ENCODE measurements at regions not wholly inside any gene's neighbourhood (a gene's known extent, or its start where the extent isn't known, plus 50 kb on each side); places are given as distances from the start of the nearest gene placed in this dataset.

GRCh38 chr4:137238456-137239162, 293.7 kb downstream of the PCDH18 start:
- ATAC-seq = no peak
- intact Hi-C loops (cut with DNase I) = no loop called here
- no peak for DNase-seq (ENCODE audit: low spot score)

GRCh38 chr4:137226900-137227299, 305.4 kb downstream of the PCDH18 start:
- intact Hi-C loops (cut with DNase I) = no loop called here
- ATAC-seq = no peak
- DNase-seq (ENCODE audit: low spot score) = no peak

- DNase-seq (ENCODE audit: low spot score) (no peak), ATAC-seq (no peak)
- intact Hi-C loops (cut with DNase I) = no loop called here
Observed at GRCh38 chr4:137226221-137226620, 306.1 kb downstream of the PCDH18 start.

GRCh38 chr4:137213372-137214173, 318.7 kb downstream of the PCDH18 start:
- no peak for ATAC-seq
- intact Hi-C loops (cut with DNase I) = no loop called here
- no peak for DNase-seq (ENCODE audit: low spot score)

- intact Hi-C loops (cut with DNase I) = no loop called here
- DNase-seq (ENCODE audit: low spot score) = no peak
- peak; percentile 39 for ATAC-seq
Observed at GRCh38 chr4:137212601-137213000, 319.7 kb downstream of the PCDH18 start.

GRCh38 chr4:137209240-137209639, 323.1 kb downstream of the PCDH18 start:
- ATAC-seq (no peak), DNase-seq (ENCODE audit: low spot score) (no peak)
- intact Hi-C loops (cut with DNase I) = no loop called here

- intact Hi-C loops (cut with DNase I) = no loop called here
- DNase-seq (ENCODE audit: low spot score) (no peak), ATAC-seq (no peak)
Observed at GRCh38 chr4:137206781-137207180, 325.5 kb downstream of the PCDH18 start.

- ATAC-seq = peak; percentile 65
- no peak for DNase-seq (ENCODE audit: low spot score)
- intact Hi-C loops (cut with DNase I) = no loop called here
Observed at GRCh38 chr4:137203601-137204000, 328.7 kb downstream of the PCDH18 start.

GRCh38 chr4:137200322-137200721, 332.0 kb downstream of the PCDH18 start:
- DNase-seq (ENCODE audit: low spot score) = no peak
- intact Hi-C loops (cut with DNase I) = no loop called here
- no peak for ATAC-seq

GRCh38 chr4:137198791-137199190, 333.5 kb downstream of the PCDH18 start:
- no peak for ATAC-seq
- intact Hi-C loops (cut with DNase I) = no loop called here
- DNase-seq (ENCODE audit: low spot score) = no peak

- no peak for ATAC-seq
- intact Hi-C loops (cut with DNase I) = no loop called here
- DNase-seq (ENCODE audit: low spot score) = no peak
Observed at GRCh38 chr4:137194670-137195069, 337.6 kb downstream of the PCDH18 start.

- no peak for DNase-seq (ENCODE audit: low spot score)
- ATAC-seq = no peak
- intact Hi-C loops (cut with DNase I) = no loop called here
Observed at GRCh38 chr4:137193564-137193963, 338.7 kb downstream of the PCDH18 start.

GRCh38 chr4:137181293-137181899, 350.9 kb downstream of the PCDH18 start:
- intact Hi-C loops (cut with DNase I) = no loop called here
- no peak for ATAC-seq
- no peak for DNase-seq (ENCODE audit: low spot score)

GRCh38 chr4:137180349-137180748, 351.9 kb downstream of the PCDH18 start:
- ATAC-seq (no peak), DNase-seq (ENCODE audit: low spot score) (no peak)
- intact Hi-C loops (cut with DNase I) = no loop called here

GRCh38 chr4:137156807-137157206, 375.5 kb downstream of the PCDH18 start:
- no peak for DNase-seq (ENCODE audit: low spot score)
- intact Hi-C loops (cut with DNase I) = no loop called here
- ATAC-seq = no peak

- intact Hi-C loops (cut with DNase I) = no loop called here
- ATAC-seq (no peak), DNase-seq (ENCODE audit: low spot score) (no peak)
Observed at GRCh38 chr4:137156054-137156453, 376.2 kb downstream of the PCDH18 start.

- ATAC-seq (no peak), DNase-seq (ENCODE audit: low spot score) (no peak)
- intact Hi-C loops (cut with DNase I) = no loop called here
Observed at GRCh38 chr4:137131201-137131600, 401.1 kb downstream of the PCDH18 start.

GRCh38 chr4:137129845-137130244, 402.4 kb downstream of the PCDH18 start:
- intact Hi-C loops (cut with DNase I) = loop anchor here (10.0 kb wide), 1 partner anchor 965 kb away; no protein-coding TSS in a partner anchor
- DNase-seq (ENCODE audit: low spot score) (no peak), ATAC-seq (no peak)

GRCh38 chr4:137129441-137129840, 402.9 kb downstream of the PCDH18 start:
- intact Hi-C loops (cut with DNase I) = loop anchor here (10.0 kb wide), 1 partner anchor 965 kb away; no protein-coding TSS in a partner anchor
- DNase-seq (ENCODE audit: low spot score) (no peak), ATAC-seq (no peak)

- intact Hi-C loops (cut with DNase I) = loop anchor here (10.0 kb wide), 1 partner anchor 970 kb away; no protein-coding TSS in a partner anchor
- peak; percentile 82 for ATAC-seq
- no peak for DNase-seq (ENCODE audit: low spot score)
Observed at GRCh38 chr4:137125011-137125410, 407.3 kb downstream of the PCDH18 start.

Measured in sciatic nerve (tissue), 2 donors.